CD4-positive, alpha-beta memory T cell (primary cell): ENCODE measurements at regions not wholly inside any gene's neighbourhood (a gene's known extent, or its start where the extent isn't known, plus 50 kb on each side); places are given as distances from the start of the nearest gene placed in this dataset.

ENCODE experiments used
- CTCF ChIA-PET: fragments of 350-600 bp; sonication (Branson Sonifier 250); formaldehyde crosslinking; loops from one replicate; lab custom pipeline; 2021; ENCODE audit warnings: inconsistent platforms; ENCODE audit not compliant: partially characterized antibody; lab: Charles Lee
- POLR2A ChIA-PET: fragments of 350-600 bp; sonication (Branson Sonifier 250); formaldehyde crosslinking; loops from one replicate; lab custom pipeline; 2021; ENCODE audit not compliant: partially characterized antibody; lab: Charles Lee
- DNase-seq, 5 donors: peaks; one replicate each; pipeline versions ENCODE4 v3.0.0 to v3.0.0-alpha.2; 2020 to 2022; ENCODE audit warnings: mixed read lengths in 1 of 5
- H3K27ac ChIP-seq: one replicate; pipeline ENCODE4 v1.7.0; 2013; ENCODE audit warnings: low read depth, low read length
- H3K27me3 ChIP-seq: 2 replicates; pipeline ENCODE4 v1.7.0; 2013; ENCODE audit warnings: mild to moderate bottlenecking, low read length, moderate library complexity; ENCODE audit not compliant: insufficient read depth
- H3K36me3 ChIP-seq: 2 replicates; pipeline ENCODE4 v1.7.0; 2013; ENCODE audit warnings: mild to moderate bottlenecking, low read length, moderate library complexity; ENCODE audit not compliant: insufficient read depth
- H3K4me1 ChIP-seq: 2 replicates; pipeline ENCODE4 v1.7.0; 2013; ENCODE audit warnings: mild to moderate bottlenecking, low read length, moderate library complexity; ENCODE audit not compliant: insufficient read depth
- H3K4me3 ChIP-seq, 2 donors: one replicate each; pipeline ENCODE4 v1.7.0; 2013; ENCODE audit warnings: low read length in 2 of 2, mild to moderate bottlenecking in 1 of 2
- H3K9me3 ChIP-seq, 2 donors: one replicate each; pipeline ENCODE4 v1.7.0; 2013; ENCODE audit warnings: low read length in 2 of 2, control low read depth in 1 of 2; ENCODE audit not compliant: control insufficient read depth in 1 of 2
- H3K27ac Mint-ChIP-seq, 7 donors: one replicate each; pipeline ENCODE4 v1.8.0; 2020 to 2021; ENCODE audit warnings: mixed read lengths in 7 of 7, mild to moderate bottlenecking in 6 of 7, inconsistent platforms in 3 of 7, moderate library complexity in 3 of 7
- H3K27me3 Mint-ChIP-seq, 2 donors: one replicate each; pipeline ENCODE4 v1.8.0; 2020 to 2021; ENCODE audit warnings: mixed read lengths in 2 of 2
- H3K36me3 Mint-ChIP-seq, 2 donors: one replicate each; pipeline ENCODE4 v1.8.0; 2020 to 2021; ENCODE audit warnings: mixed read lengths in 2 of 2, inconsistent platforms in 1 of 2, mild to moderate bottlenecking in 1 of 2
- H3K4me1 Mint-ChIP-seq, 4 donors: one replicate each; pipeline ENCODE4 v1.8.0; 2020 to 2021; ENCODE audit warnings: mixed read lengths in 4 of 4, mild to moderate bottlenecking in 1 of 4
- H3K4me3 Mint-ChIP-seq, 8 donors: one replicate each; pipeline ENCODE4 v1.8.0; 2020 to 2021; ENCODE audit warnings: mixed read lengths in 8 of 8, mild to moderate bottlenecking in 7 of 8, moderate library complexity in 6 of 8, inconsistent platforms in 3 of 8
- H3K9me3 Mint-ChIP-seq, 8 donors: one replicate each; pipeline ENCODE4 v1.8.0; 2020 to 2021; ENCODE audit warnings: mixed read lengths in 8 of 8, mild to moderate bottlenecking in 5 of 8, inconsistent platforms in 3 of 8, moderate library complexity in 1 of 8
- intact Hi-C: fragments of 100-400 bp; cut with micrococcal nuclease; formaldehyde crosslinking; loops from one replicate; pipeline ENCODE4 v1.15.1; 2023

GRCh38 chr15:38991126-38991525 lies 426.5 kb upstream of the RASGRP1 start:
- Histone ChIP-seq H3K4me3 (no peak overlapping the region), H3K9me3 (no peaks in the 10 kb centered on the region), H3K36me3 (no peaks in the 10 kb centered on the region), H3K27me3 (no peaks in the 10 kb centered on the region), H3K4me1 (no peaks in the 10 kb centered on the region), H3K27ac (no peak overlapping the region)
- Mint-ChIP-seq H3K27ac (no peak overlapping the region), H3K36me3 (no peaks in the 10 kb centered on the region), H3K4me1 (no peaks in the 10 kb centered on the region), H3K9me3 (no peaks in the 10 kb centered on the region), H3K27me3 (peaks cover 0 to 2% of the 10 kb centered on the region in 2 donors), H3K4me3 (no peak overlapping the region)
- ChIA-PET POLR2A (no interaction called here), CTCF (interaction anchor here (1.1 to 1.5 kb wide), 2 partner anchors 284 to 551 kb away, joined by 4 to 5 read pairs; no protein-coding TSS in a partner anchor)
- no peak for DNase-seq
- intact Hi-C loops, result no loop called here

- Mint-ChIP-seq H3K9me3 (no peaks in the 10 kb centered on the region), H3K27ac (no peak overlapping the region), H3K27me3 (peaks cover 0 to under 1% of the 10 kb centered on the region in 2 donors), H3K36me3 (no peaks in the 10 kb centered on the region), H3K4me1 (no peaks in the 10 kb centered on the region), H3K4me3 (no peak overlapping the region)
- H3K4me3 ChIP-seq, result no peak overlapping the region
- H3K36me3 ChIP-seq, result no peaks in the 10 kb centered on the region
- intact Hi-C loops, result no loop called here
- ChIA-PET CTCF (interaction anchor here (1.1 to 1.5 kb wide), 2 partner anchors 285 to 551 kb away, joined by 4 to 5 read pairs; no protein-coding TSS in a partner anchor), POLR2A (no interaction called here)
- H3K27ac ChIP-seq, result no peak overlapping the region
- DNase-seq, result no peak
- H3K9me3 ChIP-seq, result no peaks in the 10 kb centered on the region
- no peaks in the 10 kb centered on the region for H3K4me1 ChIP-seq
- no peaks in the 10 kb centered on the region for H3K27me3 ChIP-seq
Measured at GRCh38 chr15:38991701-38992100, 427.1 kb upstream of the RASGRP1 start.

- no peaks in the 10 kb centered on the region for H3K36me3 Mint-ChIP-seq
- POLR2A ChIA-PET, result no interaction called here
- H3K4me1 ChIP-seq, result no peaks in the 10 kb centered on the region
- no peaks in the 10 kb centered on the region for H3K4me1 Mint-ChIP-seq
- H3K27ac Mint-ChIP-seq, result no peak overlapping the region
- no peak for DNase-seq
- no peaks in the 10 kb centered on the region for H3K36me3 ChIP-seq
- no peaks in the 10 kb centered on the region for H3K9me3 ChIP-seq
- CTCF ChIA-PET, result no interaction called here
- H3K27me3 Mint-ChIP-seq, result peaks cover 0 to 2% of the 10 kb centered on the region in 2 donors
- intact Hi-C loops, result no loop called here
- H3K27ac ChIP-seq, result no peak overlapping the region
- H3K27me3 ChIP-seq, result no peaks in the 10 kb centered on the region
- H3K9me3 Mint-ChIP-seq, result no peaks in the 10 kb centered on the region
- no peak overlapping the region for H3K4me3 Mint-ChIP-seq
- no peak overlapping the region for H3K4me3 ChIP-seq
Measured at GRCh38 chr15:38992506-38992905, 427.9 kb upstream of the RASGRP1 start.

- Mint-ChIP-seq H3K4me1 (no peaks in the 10 kb centered on the region), H3K27ac (no peak overlapping the region), H3K36me3 (no peaks in the 10 kb centered on the region), H3K9me3 (no peaks in the 10 kb centered on the region), H3K4me3 (no peak overlapping the region), H3K27me3 (peaks cover 0 to 2% of the 10 kb centered on the region in 2 donors)
- intact Hi-C loops, result no loop called here
- no peak for DNase-seq
- Histone ChIP-seq H3K27ac (no peak overlapping the region), H3K4me3 (no peak overlapping the region), H3K36me3 (no peaks in the 10 kb centered on the region), H3K9me3 (no peaks in the 10 kb centered on the region), H3K27me3 (no peaks in the 10 kb centered on the region), H3K4me1 (no peaks in the 10 kb centered on the region)
- CTCF ChIA-PET, result no interaction called here
- POLR2A ChIA-PET, result no interaction called here
Measured at GRCh38 chr15:38992930-38993329, 428.3 kb upstream of the RASGRP1 start.

GRCh38 chr15:38994310-38994709 lies 429.7 kb upstream of the RASGRP1 start:
- ChIA-PET CTCF (no interaction called here), POLR2A (no interaction called here)
- no peaks in the 10 kb centered on the region for H3K27me3 ChIP-seq
- H3K27ac ChIP-seq, result no peak overlapping the region
- no peaks in the 10 kb centered on the region for H3K9me3 ChIP-seq
- peaks cover 0 to 2% of the 10 kb centered on the region in 2 donors for H3K27me3 Mint-ChIP-seq
- H3K4me3 ChIP-seq, result no peak overlapping the region
- H3K36me3 ChIP-seq, result no peaks in the 10 kb centered on the region
- intact Hi-C loops, result no loop called here
- DNase-seq, result no peak
- no peaks in the 10 kb centered on the region for H3K4me1 Mint-ChIP-seq
- no peak overlapping the region for H3K4me3 Mint-ChIP-seq
- no peaks in the 10 kb centered on the region for H3K4me1 ChIP-seq
- H3K27ac Mint-ChIP-seq, result no peak overlapping the region
- H3K36me3 Mint-ChIP-seq, result no peaks in the 10 kb centered on the region
- H3K9me3 Mint-ChIP-seq, result peaks cover 0 to 1% (median 0%) of the 10 kb centered on the region in 8 donors

GRCh38 chr15:38996111-38996631 lies 431.6 kb upstream of the RASGRP1 start:
- Mint-ChIP-seq H3K36me3 (no peaks in the 10 kb centered on the region), H3K4me1 (peaks cover 1 to 8% (median 7%) of the 10 kb centered on the region in 4 donors), H3K9me3 (peaks cover 0 to 4% (median 1%) of the 10 kb centered on the region in 8 donors), H3K27me3 (peaks cover 2 to 3% of the 10 kb centered on the region in 2 donors), H3K4me3 (no peak overlapping the region), H3K27ac (no peak overlapping the region)
- DNase-seq, result no peak
- no peaks in the 10 kb centered on the region for H3K27me3 ChIP-seq
- no peak overlapping the region for H3K27ac ChIP-seq
- no peak overlapping the region for H3K4me3 ChIP-seq
- H3K4me1 ChIP-seq, result no peaks in the 10 kb centered on the region
- ChIA-PET POLR2A (no interaction called here), CTCF (no interaction called here)
- intact Hi-C loops, result no loop called here
- no peaks in the 10 kb centered on the region for H3K36me3 ChIP-seq
- H3K9me3 ChIP-seq, result no peaks in the 10 kb centered on the region

- ChIA-PET CTCF (no interaction called here), POLR2A (no interaction called here)
- Mint-ChIP-seq H3K27ac (no peak overlapping the region), H3K4me1 (peaks cover 1 to 10% (median 8%) of the 10 kb centered on the region in 4 donors), H3K36me3 (no peaks in the 10 kb centered on the region), H3K27me3 (peaks cover 2 to 4% of the 10 kb centered on the region in 2 donors), H3K9me3 (peaks cover 0 to 8% (median 2%) of the 10 kb centered on the region in 8 donors), H3K4me3 (no peak overlapping the region)
- Histone ChIP-seq H3K4me1 (no peaks in the 10 kb centered on the region), H3K36me3 (no peaks in the 10 kb centered on the region), H3K27ac (no peak overlapping the region), H3K27me3 (no peaks in the 10 kb centered on the region), H3K9me3 (no peaks in the 10 kb centered on the region), H3K4me3 (no peak overlapping the region)
- intact Hi-C loops, result no loop called here
- no peak for DNase-seq
Measured at GRCh38 chr15:38997841-38998240, 433.2 kb upstream of the RASGRP1 start.
